ENCODE measurements at regions not wholly inside any gene's neighbourhood (a gene's known extent, or its start where the extent isn't known, plus 50 kb on each side); places are given as distances from the start of the nearest gene placed in this dataset.

DNA sequence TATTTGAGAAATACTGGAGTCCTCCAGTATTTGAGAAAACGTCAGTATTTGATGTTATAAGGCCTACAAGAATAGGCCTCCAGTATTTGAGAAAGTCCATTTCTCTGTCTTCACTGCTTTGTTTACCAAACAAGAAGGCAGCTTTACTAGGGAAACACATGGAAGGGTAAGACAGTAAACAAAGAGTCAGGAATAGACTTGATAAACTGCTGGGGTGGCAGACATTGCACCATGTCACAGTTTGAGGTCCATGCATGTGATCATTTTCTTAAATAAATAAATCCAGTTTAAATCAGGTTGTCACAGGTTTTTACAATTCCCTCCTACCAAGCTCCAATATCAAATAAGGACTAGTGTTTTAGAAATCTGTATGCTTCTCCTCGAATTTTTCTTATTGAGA is 1431.0 kb upstream of the SPRY2 start:
- Histone ChIP-seq H3K4me1 (ENCODE audit: control insufficient read depth, insufficient read depth, low read length) (no peaks in the 10 kb centered on the region), H3K4me3 (ENCODE audit: insufficient read depth, low read depth, low read length) (no peak overlapping the region), H3K36me3 (ENCODE audit: control insufficient read depth, insufficient read depth, low read length) (no peaks in the 10 kb centered on the region), H4K5ac (ENCODE audit: low read depth, low read length) (no peak overlapping the region), H2BK120ac (ENCODE audit: low read depth, low read length) (no peak overlapping the region), H4K91ac (ENCODE audit: insufficient read depth, low read depth, low read length) (no peak overlapping the region), H3K23ac (ENCODE audit: low read depth, low read length) (no peak overlapping the region), H3K27ac (ENCODE audit: insufficient read depth, low read length) (no peak overlapping the region), H3K4me2 (ENCODE audit: low read depth, low read length) (no peak overlapping the region), H4K20me1 (ENCODE audit: insufficient read depth, low read length) (no peaks in the 10 kb centered on the region), H3K9me3 (ENCODE audit: control insufficient read depth, insufficient read depth, low read length) (no peaks in the 10 kb centered on the region), H2BK20ac (ENCODE audit: low read depth, low read length) (no peak overlapping the region), H3K9ac (ENCODE audit: low read depth, low read length) (no peak overlapping the region), H2AK9ac (replicated peaks; ENCODE audit: low read depth, low read length, poor library complexity) (no peak overlapping the region), H2AFZ (replicated peaks; ENCODE audit: low read length, poor library complexity) (no peak overlapping the region), H3K14ac (replicated peaks; ENCODE audit: low read depth, low read length) (no peak overlapping the region), H3K79me1 (ENCODE audit: low read depth in 1 of 2, low read length in 2 of 2) (no peaks in the 10 kb centered on the region), H3K27me3 (ENCODE audit: control insufficient read depth, insufficient read depth, low read length) (no peaks in the 10 kb centered on the region), H3K9me1 (ENCODE audit: insufficient read depth, low read length) (no peaks in the 10 kb centered on the region), H2AK5ac (ENCODE audit: low read depth, low read length) (no peak overlapping the region), H2BK15ac (ENCODE audit: low read depth, low read length) (no peak overlapping the region), H3K56ac (ENCODE audit: extremely low read depth, insufficient read depth, low read length) (no peak overlapping the region), H3K18ac (ENCODE audit: low read depth, low read length) (no peak overlapping the region), H4K8ac (ENCODE audit: low read depth in 2 of 2, low read length in 2 of 2) (no peak overlapping the region), H3K4ac (ENCODE audit: low read depth, low read length) (no peak overlapping the region), H2BK5ac (ENCODE audit: low read depth, low read length, poor library complexity, severe bottlenecking) (no peak overlapping the region)
- intact Hi-C loops (cut with micrococcal nuclease) (no loop called here), in situ Hi-C loops (cut with MboI; ENCODE audit: low sequenced_read_pairs) (no loop called here), dilution Hi-C loops (cut with HindIII; ENCODE audit: low sequenced_read_pairs, unreplicated experiment) (no loop called here)
- POLR2A ChIA-PET (ENCODE audit: unreplicated experiment): no interaction called here
- CTCF ChIA-PET: no interaction called here
- BruUV-seq (replicated peaks): no TSS peak
- TF ChIP-seq, protein P1, sequence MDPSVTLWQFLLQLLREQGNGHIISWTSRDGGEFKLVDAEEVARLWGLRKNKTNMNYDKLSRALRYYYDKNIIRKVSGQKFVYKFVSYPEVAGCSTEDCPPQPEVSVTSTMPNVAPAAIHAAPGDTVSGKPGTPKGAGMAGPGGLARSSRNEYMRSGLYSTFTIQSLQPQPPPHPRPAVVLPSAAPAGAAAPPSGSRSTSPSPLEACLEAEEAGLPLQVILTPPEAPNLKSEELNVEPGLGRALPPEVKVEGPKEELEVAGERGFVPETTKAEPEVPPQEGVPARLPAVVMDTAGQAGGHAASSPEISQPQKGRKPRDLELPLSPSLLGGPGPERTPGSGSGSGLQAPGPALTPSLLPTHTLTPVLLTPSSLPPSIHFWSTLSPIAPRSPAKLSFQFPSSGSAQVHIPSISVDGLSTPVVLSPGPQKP (IDR thresholded peaks at IDR 0.05; ENCODE audit: borderline replicate concordance, low read depth, low read length): no peak
- no peak for TF ChIP-seq SMC3 (IDR thresholded peaks at IDR 0.05; ENCODE audit: low read depth, low read length)
- TF ChIP-seq RCOR1 (IDR thresholded peaks at IDR 0.05; ENCODE audit: insufficient replicate concordance, low read length): no peak
- WGBS, 2 experiments (ENCODE audit: extremely low coverage in 2 of 2, insufficient read length in 1 of 2): no CpG with 5 or more reads among the region's 2 CpGs
- DNase-seq (no peak), ATAC-seq (ENCODE audit: low read depth) (no peak)

All from IMR-90 (cell line).